GM19438 (cell line): ENCODE measurements at regions not wholly inside any gene's neighbourhood (a gene's known extent, or its start where the extent isn't known, plus 50 kb on each side); places are given as distances from the start of the nearest gene placed in this dataset.
"Not testable (repeated sequence)": the region's sequence is repeated elsewhere in the genome, so short reads cannot be mapped to it uniquely, and the experiment has no call there.

Experiments
- ATAC-seq: cut with Tn5 transposase; IDR thresholded peaks from one replicate; pipeline ENCODE4 v1.9.1; 2021; ENCODE audit warnings: low read depth; ENCODE audit not compliant: unreplicated experiment

- no peak for ATAC-seq
Observed at GRCh38 chr14:30064454-30064853, 136.8 kb upstream of the PRKD1 start.

- ATAC-seq = no peak
Observed at GRCh38 chr14:30069536-30069935, 141.9 kb upstream of the PRKD1 start.

GRCh38 chr14:30072454-30072853 is 144.8 kb upstream of the PRKD1 start:
- ATAC-seq = not testable (repeated sequence)

- ATAC-seq = no peak
Observed at GRCh38 chr14:30077946-30078345, 150.3 kb upstream of the PRKD1 start.

- no peak for ATAC-seq
Observed at GRCh38 chr14:30078811-30079402, 151.3 kb upstream of the PRKD1 start.

GRCh38 chr14:30082486-30082885 is 154.8 kb upstream of the PRKD1 start:
- no peak for ATAC-seq

- no peak for ATAC-seq
Observed at GRCh38 chr14:30084811-30085210, 157.2 kb upstream of the PRKD1 start.

- ATAC-seq = no peak
Observed at GRCh38 chr14:30085943-30086342, 158.3 kb upstream of the PRKD1 start.

- no peak for ATAC-seq
Observed at GRCh38 chr14:30088620-30089019, 161.0 kb upstream of the PRKD1 start.

- no peak for ATAC-seq
Observed at GRCh38 chr14:30108975-30109700, 181.5 kb upstream of the PRKD1 start.

- no peak for ATAC-seq
Observed at GRCh38 chr14:30114051-30114450, 186.4 kb upstream of the PRKD1 start.

- ATAC-seq = no peak
Observed at GRCh38 chr14:30115756-30116155, 188.1 kb upstream of the PRKD1 start.

- ATAC-seq = no peak
Observed at GRCh38 chr14:30118992-30119640, 191.5 kb upstream of the PRKD1 start.

GRCh38 chr14:30125322-30125979 is 197.8 kb upstream of the PRKD1 start:
- ATAC-seq = no peak

- no peak for ATAC-seq
Observed at GRCh38 chr14:30129807-30130206, 202.2 kb upstream of the PRKD1 start.

- no peak for ATAC-seq
Observed at GRCh38 chr14:30131581-30132097, 204.0 kb upstream of the PRKD1 start.

- no peak for ATAC-seq
Observed at GRCh38 chr14:30132196-30132595, 204.5 kb upstream of the PRKD1 start.

GRCh38 chr14:30134936-30135335 is 207.3 kb upstream of the PRKD1 start:
- ATAC-seq = no peak

GRCh38 chr14:30138567-30138966 is 210.9 kb upstream of the PRKD1 start:
- no peak for ATAC-seq

GRCh38 chr14:30142216-30142615 is 214.6 kb upstream of the PRKD1 start:
- no peak for ATAC-seq

- no peak for ATAC-seq
Observed at GRCh38 chr14:30143627-30144026, 216.0 kb upstream of the PRKD1 start.
